Activated T-cell treated with anti-CD3 and anti-CD28 coated beads, Interleukin-2, amount 50 U/mL, for 72 hours (primary cell): ENCODE measurements at regions not wholly inside any gene's neighbourhood (a gene's known extent, or its start where the extent isn't known, plus 50 kb on each side); places are given as distances from the start of the nearest gene placed in this dataset.

Source experiments
- ATAC-seq, 2 donors: fragments of 150-1000 bp; cut with Tn5 transposase; replicated peaks in 1 of 2; 2 replicates each; pipeline ENCODE4 v1.10.0; 2021; ENCODE audit warnings: moderate library complexity in 2 of 2, mild to moderate bottlenecking in 1 of 2
- DNase-seq, 2 donors: peaks; one replicate each; pipeline ENCODE4 v3.0.0; 2021 to 2022; ENCODE audit warnings: mixed read lengths in 1 of 2
- H3K27ac Mint-ChIP-seq: one replicate; pipeline ENCODE4 v1.8.0; 2022; ENCODE audit warnings: mild to moderate bottlenecking, moderate library complexity, mixed read lengths
- H3K27me3 Mint-ChIP-seq: one replicate; pipeline ENCODE4 v1.8.0; 2022; ENCODE audit warnings: low read depth, mixed read lengths
- H3K36me3 Mint-ChIP-seq, 2 donors: one replicate each; pipeline ENCODE4 v1.8.0; 2022; ENCODE audit warnings: mixed read lengths in 2 of 2, mild to moderate bottlenecking in 1 of 2; ENCODE audit not compliant: insufficient read depth in 2 of 2
- H3K4me1 Mint-ChIP-seq: one replicate; pipeline ENCODE4 v1.8.0; 2022; ENCODE audit warnings: low read depth, mixed read lengths
- H3K4me3 Mint-ChIP-seq, 2 donors: one replicate each; pipeline ENCODE4 v1.8.0; 2022; ENCODE audit warnings: mild to moderate bottlenecking in 2 of 2, mixed read lengths in 2 of 2, moderate library complexity in 2 of 2
- H3K9me3 Mint-ChIP-seq, 2 donors: one replicate each; pipeline ENCODE4 v1.8.0; 2022; ENCODE audit warnings: mixed read lengths in 2 of 2

DNA sequence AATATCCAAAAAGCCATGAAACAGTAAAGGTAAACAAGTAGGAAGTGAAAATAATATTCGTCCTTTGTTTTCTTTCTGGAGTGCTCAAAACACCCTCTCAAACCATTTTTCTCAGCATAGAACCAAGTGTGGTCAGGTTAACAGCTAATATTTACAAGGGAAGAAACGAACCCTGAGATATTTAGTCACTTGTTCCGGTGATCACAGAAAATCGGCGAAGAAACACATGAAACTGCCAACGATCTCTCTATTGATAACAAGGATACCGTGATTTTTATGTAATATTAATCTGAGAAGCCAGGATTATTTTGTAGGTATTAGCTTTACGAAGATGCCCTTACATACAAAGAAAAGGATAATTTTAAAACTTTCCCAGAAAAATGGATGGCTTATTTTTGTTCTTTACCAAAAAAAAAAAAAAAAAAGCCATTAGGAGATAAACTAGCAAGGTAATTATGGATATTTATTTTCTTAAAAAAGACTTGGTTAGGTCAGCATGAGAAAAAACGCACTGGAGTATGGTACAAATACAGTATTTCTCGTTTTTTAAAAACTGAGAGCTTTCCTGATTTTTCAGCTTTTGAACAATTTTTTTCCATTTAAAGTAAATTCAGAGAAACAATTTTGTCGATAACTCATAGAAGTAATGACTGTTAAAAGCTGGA lies 107.3 kb upstream of the HNRNPU start:
- Mint-ChIP-seq H3K4me3 (peak overlapping the region; percentile 87 to 98), H3K27ac (peak overlapping the region; percentile 99), H3K36me3 (peaks cover 0 to 3% of the 10 kb centered on the region in 2 donors), H3K27me3 (no peaks in the 10 kb centered on the region), H3K9me3 (no peaks in the 10 kb centered on the region), H3K4me1 (peaks cover 23% of the 10 kb centered on the region)
- DNase-seq: no peak
- ATAC-seq: no peak

GRCh38 chr1:244970744-244971551 lies 106.6 kb upstream of the HNRNPU start:
- no peaks in the 10 kb centered on the region for H3K9me3 Mint-ChIP-seq
- ATAC-seq (peak; percentile 83 to 84), DNase-seq (peak; percentile 92 to 96)
- H3K27ac Mint-ChIP-seq: peak overlapping the region; percentile 99
- H3K36me3 Mint-ChIP-seq: peaks cover 0 to 3% of the 10 kb centered on the region in 2 donors
- no peaks in the 10 kb centered on the region for H3K27me3 Mint-ChIP-seq
- peak overlapping the region; percentile 87 to 98 for H3K4me3 Mint-ChIP-seq
- H3K4me1 Mint-ChIP-seq: peaks cover 23% of the 10 kb centered on the region

DNA sequence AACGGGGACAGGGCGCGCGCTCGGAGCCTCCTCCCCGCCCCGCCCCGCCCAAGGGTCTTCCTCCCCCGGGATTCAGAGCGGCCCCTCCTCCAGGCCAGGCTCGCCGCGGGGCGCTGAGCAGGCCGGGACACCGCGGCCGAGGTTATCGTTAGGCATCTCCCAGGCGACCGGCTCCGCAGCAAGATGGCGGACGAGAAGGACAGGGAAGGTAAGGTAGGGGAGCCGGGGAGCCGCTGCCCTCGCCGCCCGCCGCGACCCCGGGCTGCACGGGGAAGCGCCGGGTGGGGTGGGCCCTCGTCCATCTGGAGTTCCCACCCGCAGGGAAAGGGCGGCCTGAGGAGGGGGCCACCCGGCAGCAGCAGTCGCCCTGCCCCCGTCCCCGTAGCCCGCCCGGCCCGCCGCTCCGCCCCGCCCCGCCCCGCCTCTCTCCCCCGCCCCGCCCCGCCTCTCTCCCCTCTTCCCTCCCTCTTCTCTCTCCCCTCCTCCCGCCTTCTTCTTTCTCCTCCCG lies 105.9 kb upstream of the HNRNPU start:
- no peak overlapping the region for H3K27ac Mint-ChIP-seq
- H3K27me3 Mint-ChIP-seq: no peaks in the 10 kb centered on the region
- H3K4me3 Mint-ChIP-seq: peak overlapping the region; percentile 91 to 98
- peaks cover 0 to 3% of the 10 kb centered on the region in 2 donors for H3K36me3 Mint-ChIP-seq
- ATAC-seq (peak; percentile 77), DNase-seq (peak; percentile 77 to 84)
- no peaks in the 10 kb centered on the region for H3K9me3 Mint-ChIP-seq
- peaks cover 23% of the 10 kb centered on the region for H3K4me1 Mint-ChIP-seq

GRCh38 chr1:244969355-244970235 lies 105.3 kb upstream of the HNRNPU start:
- H3K9me3 Mint-ChIP-seq: no peaks in the 10 kb centered on the region
- peak overlapping the region; percentile 89 for H3K27ac Mint-ChIP-seq
- H3K4me1 Mint-ChIP-seq: peaks cover 28% of the 10 kb centered on the region
- no peaks in the 10 kb centered on the region for H3K27me3 Mint-ChIP-seq
- peak overlapping the region; percentile 90 to 91 for H3K4me3 Mint-ChIP-seq
- H3K36me3 Mint-ChIP-seq: peaks cover 0 to 3% of the 10 kb centered on the region in 2 donors
- DNase-seq: peak; percentile 50 to 58
- ATAC-seq: peak; percentile 9 to 22

GRCh38 chr1:244968881-244969280 lies 104.5 kb upstream of the HNRNPU start:
- peaks cover 35% of the 10 kb centered on the region for H3K4me1 Mint-ChIP-seq
- no peak for ATAC-seq
- peaks cover 0 to 3% of the 10 kb centered on the region in 2 donors for H3K36me3 Mint-ChIP-seq

GRCh38 chr1:244968471-244968871 lies 104.1 kb upstream of the HNRNPU start:
- no peaks in the 10 kb centered on the region for H3K27me3 Mint-ChIP-seq
- ATAC-seq (no peak), DNase-seq (no peak)
- peaks cover 39% of the 10 kb centered on the region for H3K4me1 Mint-ChIP-seq
- no peaks in the 10 kb centered on the region for H3K9me3 Mint-ChIP-seq
- H3K27ac Mint-ChIP-seq: peak overlapping the region; percentile 82
- H3K36me3 Mint-ChIP-seq: peaks cover 0 to 3% of the 10 kb centered on the region in 2 donors
- H3K4me3 Mint-ChIP-seq: peak overlapping the region; percentile 29 to 42

More at GRCh38 chr1:244968881-244969280, 104.5 kb upstream of the HNRNPU start:
- DNase-seq: no peak
- H3K27ac Mint-ChIP-seq: peak overlapping the region; percentile 89
- H3K4me3 Mint-ChIP-seq: peak overlapping the region; percentile 90 to 91
- no peaks in the 10 kb centered on the region for H3K9me3 Mint-ChIP-seq
- no peaks in the 10 kb centered on the region for H3K27me3 Mint-ChIP-seq

DNA sequence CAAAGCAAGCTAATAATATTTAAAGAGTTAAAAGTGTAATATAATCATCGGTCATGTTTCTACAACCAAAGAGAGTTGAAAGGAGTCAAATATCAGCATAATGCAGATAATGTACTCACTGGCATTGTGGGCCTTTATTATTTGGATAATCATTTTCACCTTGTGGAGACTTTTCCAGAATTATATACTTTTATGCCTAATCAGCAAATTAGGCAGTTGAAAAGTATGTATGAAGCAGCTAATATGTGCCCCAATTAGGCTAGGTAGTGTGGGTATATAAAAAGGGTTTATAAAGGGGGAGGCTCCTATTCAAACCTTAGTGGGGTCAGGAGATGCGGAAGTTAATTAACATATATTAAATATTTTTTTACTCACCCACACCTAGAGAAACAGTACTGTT lies 102.8 kb upstream of the HNRNPU start:
- Mint-ChIP-seq H3K4me3 (no peak overlapping the region), H3K27me3 (no peaks in the 10 kb centered on the region), H3K9me3 (no peaks in the 10 kb centered on the region), H3K4me1 (peaks cover 38% of the 10 kb centered on the region), H3K27ac (no peak overlapping the region), H3K36me3 (peaks cover 0 to 3% of the 10 kb centered on the region in 2 donors)
- DNase-seq (no peak), ATAC-seq (no peak)

DNA sequence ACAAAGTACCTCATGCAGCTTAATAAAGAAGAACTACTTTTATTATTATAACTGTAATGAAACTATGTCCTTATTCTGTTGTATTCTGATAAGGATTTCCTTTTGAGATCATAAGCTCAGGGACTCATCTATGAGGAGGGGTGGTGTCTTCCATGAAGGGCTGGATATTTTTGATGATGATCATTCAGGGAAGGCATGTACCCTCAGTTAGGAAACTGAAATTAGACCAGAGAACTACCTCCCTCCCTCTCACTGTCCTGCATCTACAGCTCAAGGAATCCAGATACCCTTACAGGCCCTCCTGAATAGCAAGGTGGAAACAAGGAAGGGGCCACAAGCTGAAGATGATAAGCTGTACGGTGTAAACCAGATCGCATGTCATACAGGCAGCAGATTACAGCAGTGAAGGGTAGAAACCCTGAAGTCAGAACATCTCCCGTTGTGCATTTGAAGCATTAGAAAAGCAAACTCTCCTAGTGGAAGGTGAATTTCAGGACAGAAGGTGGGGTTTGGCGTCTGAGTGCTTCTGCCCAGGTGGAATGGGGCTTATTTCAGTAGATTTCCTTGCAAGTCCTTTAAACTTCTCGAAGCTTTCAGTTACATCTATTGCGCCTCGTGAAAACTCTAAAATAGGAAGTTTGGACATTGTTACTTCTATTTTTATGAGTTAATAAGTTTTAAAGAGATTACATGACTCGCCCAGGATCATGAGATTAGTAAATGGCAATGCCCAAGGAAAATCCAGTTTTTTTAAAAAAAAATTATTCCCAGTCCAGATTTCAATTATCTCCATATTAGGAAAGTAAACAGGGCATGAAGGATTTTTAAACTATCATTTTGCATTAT lies 101.1 kb upstream of the HNRNPU start:
- no peaks in the 10 kb centered on the region for H3K9me3 Mint-ChIP-seq
- no peaks in the 10 kb centered on the region for H3K27me3 Mint-ChIP-seq
- ATAC-seq (no peak), DNase-seq (no peak)
- H3K27ac Mint-ChIP-seq: no peak overlapping the region
- H3K4me3 Mint-ChIP-seq: no peak overlapping the region
- no peaks in the 10 kb centered on the region for H3K36me3 Mint-ChIP-seq
- H3K4me1 Mint-ChIP-seq: peaks cover 34% of the 10 kb centered on the region

- Mint-ChIP-seq H3K27me3 (no peaks in the 10 kb centered on the region), H3K4me1 (peaks cover 32% of the 10 kb centered on the region), H3K27ac (peak overlapping the region; percentile 93), H3K4me3 (peak overlapping the region; percentile 30 to 70), H3K9me3 (no peaks in the 10 kb centered on the region), H3K36me3 (no peaks in the 10 kb centered on the region)
- ATAC-seq (no peak), DNase-seq (peak in 1 of 2 donors; percentile 6)
These were observed 100.0 kb upstream of the HNRNPU start for GRCh38 chr1:244964112-244964971.

- Mint-ChIP-seq H3K27me3 (no peaks in the 10 kb centered on the region), H3K36me3 (no peaks in the 10 kb centered on the region), H3K4me1 (peaks cover 23% of the 10 kb centered on the region), H3K27ac (peak overlapping the region; percentile 93), H3K4me3 (peak overlapping the region; percentile 30 to 70), H3K9me3 (no peaks in the 10 kb centered on the region)
- no peak for DNase-seq
- no peak for ATAC-seq
These were observed 99.0 kb upstream of the HNRNPU start for GRCh38 chr1:244963231-244963826.

- Mint-ChIP-seq H3K27me3 (no peaks in the 10 kb centered on the region), H3K36me3 (no peaks in the 10 kb centered on the region), H3K4me1 (peaks cover 19% of the 10 kb centered on the region), H3K9me3 (no peaks in the 10 kb centered on the region), H3K4me3 (no peak overlapping the region), H3K27ac (no peak overlapping the region)
- DNase-seq: no peak
- no peak for ATAC-seq
These were observed 97.8 kb upstream of the HNRNPU start for GRCh38 chr1:244962130-244962529.
